GM18520 (cell line): ENCODE measurements at regions not wholly inside any gene's neighbourhood (a gene's known extent, or its start where the extent isn't known, plus 50 kb on each side); places are given as distances from the start of the nearest gene placed in this dataset.

ENCODE experiments used
- ATAC-seq: cut with Tn5 transposase; IDR thresholded peaks from one replicate; pipeline ENCODE4 v1.9.1; 2021; ENCODE audit not compliant: unreplicated experiment

- ATAC-seq = no peak
Measured at GRCh38 chr4:57287687-57288604, 177.8 kb upstream of the IGFBP7 start.

- no peak for ATAC-seq
Measured at GRCh38 chr4:57282933-57283310, 172.7 kb upstream of the IGFBP7 start.

GRCh38 chr4:57280481-57280880 lies 170.3 kb upstream of the IGFBP7 start:
- no peak for ATAC-seq

GRCh38 chr4:57278780-57279179 lies 168.6 kb upstream of the IGFBP7 start:
- no peak for ATAC-seq

- ATAC-seq = no peak
Measured at GRCh38 chr4:57274082-57274481, 163.9 kb upstream of the IGFBP7 start.

- no peak for ATAC-seq
Measured at GRCh38 chr4:57270346-57270745, 160.2 kb upstream of the IGFBP7 start.

GRCh38 chr4:57265831-57266582 lies 155.8 kb upstream of the IGFBP7 start:
- no peak for ATAC-seq

GRCh38 chr4:57254754-57255153 lies 144.6 kb upstream of the IGFBP7 start:
- ATAC-seq = no peak

- no peak for ATAC-seq
Measured at GRCh38 chr4:57249083-57249482, 138.9 kb upstream of the IGFBP7 start.

- ATAC-seq = no peak
Measured at GRCh38 chr4:57243076-57243475, 132.9 kb upstream of the IGFBP7 start.

GRCh38 chr4:57234252-57234775 lies 124.1 kb upstream of the IGFBP7 start:
- ATAC-seq = no peak

GRCh38 chr4:57233386-57233785 lies 123.2 kb upstream of the IGFBP7 start:
- ATAC-seq = no peak

GRCh38 chr4:57231781-57232180 lies 121.6 kb upstream of the IGFBP7 start:
- ATAC-seq = no peak

- ATAC-seq = no peak
Measured at GRCh38 chr4:57220734-57221133, 110.5 kb upstream of the IGFBP7 start.

- no peak for ATAC-seq
Measured at GRCh38 chr4:57220172-57220571, 110.0 kb upstream of the IGFBP7 start.

GRCh38 chr4:57219431-57219830 lies 109.2 kb upstream of the IGFBP7 start:
- ATAC-seq = no peak

- ATAC-seq = no peak
Measured at GRCh38 chr4:57214654-57215411, 104.6 kb upstream of the IGFBP7 start.

GRCh38 chr4:57211131-57211530 lies 100.9 kb upstream of the IGFBP7 start:
- ATAC-seq = no peak

GRCh38 chr4:57206172-57206571 lies 96.0 kb upstream of the IGFBP7 start:
- no peak for ATAC-seq

- ATAC-seq = no peak
Measured at GRCh38 chr4:57205580-57205979, 95.4 kb upstream of the IGFBP7 start.

GRCh38 chr4:57200799-57201327 lies 90.7 kb upstream of the IGFBP7 start:
- ATAC-seq = no peak
